Frontal cortex (tissue), 3 donors: ENCODE measurements at regions not wholly inside any gene's neighbourhood (a gene's known extent, or its start where the extent isn't known, plus 50 kb on each side); places are given as distances from the start of the nearest gene placed in this dataset.
A peak's percentile ranks its signal among the peaks of the same experiment; 100 is the strongest.
"Not testable (repeated sequence)": the region's sequence is repeated elsewhere in the genome, so short reads cannot be mapped to it uniquely, and the experiment has no call there.

Experiments
- DNase-seq, 2 donors: peaks; one replicate each; pipeline ENCODE4 v3.0.0; 2012; ENCODE audit warnings: low spot score in 2 of 2
- FAIRE-seq: peaks from 2 replicates; lab custom pipeline; 2012; peaks lifted over from hg19 to GRCh38; lab: Jason Lieb, UNC
- donor health status: control.
- donor health status: control.
- donor health status: control.

DNA sequence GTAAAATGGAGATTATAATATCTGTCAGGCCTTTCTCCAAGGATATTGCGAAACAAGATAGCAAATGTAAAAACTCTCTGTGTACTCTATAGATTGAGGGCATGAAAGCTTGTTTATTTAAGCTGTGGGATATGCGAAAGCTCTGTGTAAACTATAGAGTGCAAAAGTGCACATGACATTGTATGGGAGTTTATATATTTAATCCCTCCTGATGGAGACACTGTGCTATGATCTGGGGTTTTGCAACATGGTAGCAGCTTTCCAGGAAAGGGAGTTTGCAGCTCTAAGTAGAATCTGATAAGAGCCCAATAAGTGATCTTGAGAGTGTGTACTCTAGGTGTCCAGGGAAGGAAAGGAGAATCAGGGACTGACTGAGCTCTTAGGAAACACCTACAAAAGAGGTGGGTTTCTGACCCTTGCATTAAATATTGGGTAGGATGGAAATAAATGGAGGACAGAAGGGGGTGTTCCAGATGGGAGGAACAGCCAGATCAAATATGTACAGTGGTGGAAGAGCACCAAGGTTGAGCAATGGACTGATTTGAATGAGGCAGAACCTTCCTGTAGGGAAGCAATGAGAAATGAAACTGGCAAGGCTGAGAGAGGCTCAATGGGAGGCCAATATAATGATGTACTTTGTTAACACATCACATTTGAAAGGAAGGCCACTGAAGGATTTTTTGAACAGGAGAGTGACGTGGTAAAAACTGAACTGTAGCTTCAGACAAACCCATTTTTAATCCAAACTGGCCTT, 450.1 kb downstream of the GJA1 start:
- no peak for FAIRE-seq
- DNase-seq: no peak

DNA sequence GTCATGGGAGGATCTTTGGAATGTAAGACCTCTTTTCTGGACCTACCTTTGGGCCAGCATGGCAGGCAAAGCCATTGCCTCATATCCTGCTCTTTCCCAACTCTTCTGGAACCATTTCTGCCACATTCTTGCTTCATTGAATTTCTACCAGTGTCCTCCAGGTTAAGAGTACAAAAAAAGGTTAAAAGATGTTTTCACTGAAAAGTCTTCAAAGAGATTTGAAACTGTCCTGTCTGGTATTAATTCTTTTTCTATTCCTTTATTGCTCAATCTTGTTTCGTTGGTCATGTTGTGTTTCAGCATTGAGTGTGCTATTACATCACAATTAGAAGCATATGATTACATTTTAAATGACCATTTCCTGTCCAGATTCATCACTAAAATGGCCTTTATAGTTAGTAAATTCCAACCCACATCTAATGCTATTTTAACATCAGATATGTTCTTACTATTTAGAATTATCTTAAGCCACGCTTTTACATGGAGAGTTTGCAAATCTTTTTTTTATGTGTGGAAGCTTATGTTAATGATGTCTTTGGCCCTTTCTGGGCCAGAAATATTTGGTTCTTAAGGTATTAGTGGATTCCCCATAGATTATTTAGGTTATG, 450.9 kb downstream of the GJA1 start:
- FAIRE-seq (no peak), DNase-seq (no peak)

DNA sequence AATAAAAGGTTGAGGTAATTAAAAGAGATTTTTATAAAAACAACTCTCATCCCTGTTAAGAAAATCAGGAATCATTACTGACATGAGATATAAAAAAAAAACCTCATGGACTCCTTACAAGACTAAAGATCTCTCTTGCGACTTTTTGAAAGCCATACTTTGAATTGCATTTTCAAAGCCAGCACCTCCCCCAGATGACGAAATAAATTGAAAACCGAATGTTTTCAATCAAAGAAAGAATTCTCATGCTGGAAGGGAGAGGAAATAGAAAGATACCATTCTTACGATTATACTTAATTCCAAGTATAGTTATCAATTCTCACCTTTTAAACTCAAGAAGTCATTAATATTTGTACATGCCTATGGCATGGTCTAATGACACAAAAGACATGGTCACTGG, 452.3 kb downstream of the GJA1 start:
- FAIRE-seq (no peak), DNase-seq (no peak)

DNA sequence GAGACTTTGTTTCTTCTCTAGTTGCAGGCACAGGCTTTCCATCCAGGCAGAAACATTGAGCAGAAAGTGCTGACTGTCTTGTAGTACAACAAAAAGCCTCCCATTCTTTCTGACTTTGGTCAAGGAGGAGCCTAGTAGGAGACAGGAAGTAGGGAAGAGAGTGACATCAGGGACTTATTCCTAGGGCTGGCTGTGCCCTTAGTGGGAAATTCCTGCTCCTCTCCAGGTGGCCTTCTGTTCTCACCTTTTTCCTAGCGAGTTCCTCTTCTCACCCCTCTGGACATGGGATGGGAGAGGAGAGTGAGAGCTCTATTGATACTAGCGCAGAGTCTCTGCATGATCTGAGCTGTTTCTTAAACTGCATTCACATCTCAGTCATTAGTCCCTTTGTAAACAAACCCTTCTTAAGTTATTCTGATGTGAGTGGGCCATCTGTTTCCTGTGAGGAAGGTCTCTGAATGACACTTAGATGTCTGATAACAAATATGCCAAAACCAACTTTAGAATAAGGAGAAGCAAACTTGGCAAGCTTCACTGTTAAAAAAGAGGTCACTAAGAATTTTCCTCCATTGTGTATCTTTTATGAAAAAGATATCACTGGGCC, 455.0 kb downstream of the GJA1 start:
- DNase-seq: no peak
- no peak for FAIRE-seq

DNA sequence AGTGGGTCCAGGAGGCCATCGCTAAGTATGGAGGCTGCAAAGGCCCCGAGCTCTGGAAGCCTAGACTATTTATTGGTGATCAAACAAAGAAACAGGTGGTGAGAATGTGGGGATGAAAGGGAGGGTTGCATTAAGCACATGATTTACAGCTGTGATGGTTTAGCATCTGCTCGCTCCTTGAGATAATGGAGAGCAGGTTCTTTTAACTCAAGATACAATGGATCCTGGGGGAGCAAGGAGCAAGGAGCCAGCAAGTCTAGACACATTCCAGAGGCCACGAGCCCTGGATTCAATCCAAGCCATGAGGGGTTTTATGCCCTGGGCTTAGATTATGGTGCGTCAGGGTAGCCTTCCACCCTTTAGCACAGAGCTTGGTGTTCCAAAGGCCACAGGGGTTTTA, 460.3 kb downstream of the GJA1 start:
- not testable (repeated sequence) for FAIRE-seq, DNase-seq

DNA sequence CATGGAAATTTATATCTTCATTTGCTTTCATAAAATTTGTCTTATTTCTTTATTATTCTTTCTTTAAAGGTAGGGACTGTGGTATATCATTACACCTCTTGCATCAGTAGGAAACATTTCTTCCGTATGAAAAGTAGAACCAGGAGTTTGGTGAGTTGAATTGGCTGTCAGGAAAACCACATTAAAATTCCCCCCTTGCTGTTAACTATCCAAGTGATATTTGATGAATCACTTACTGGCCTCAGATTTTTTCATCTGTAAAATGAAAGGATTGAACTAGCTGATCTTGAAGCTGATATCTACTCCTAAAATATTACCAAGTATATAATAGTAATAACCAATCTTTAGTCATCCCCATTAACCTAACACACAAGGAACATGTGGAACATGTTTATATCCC, 460.9 kb downstream of the GJA1 start:
- FAIRE-seq (no peak), DNase-seq (no peak)

DNA sequence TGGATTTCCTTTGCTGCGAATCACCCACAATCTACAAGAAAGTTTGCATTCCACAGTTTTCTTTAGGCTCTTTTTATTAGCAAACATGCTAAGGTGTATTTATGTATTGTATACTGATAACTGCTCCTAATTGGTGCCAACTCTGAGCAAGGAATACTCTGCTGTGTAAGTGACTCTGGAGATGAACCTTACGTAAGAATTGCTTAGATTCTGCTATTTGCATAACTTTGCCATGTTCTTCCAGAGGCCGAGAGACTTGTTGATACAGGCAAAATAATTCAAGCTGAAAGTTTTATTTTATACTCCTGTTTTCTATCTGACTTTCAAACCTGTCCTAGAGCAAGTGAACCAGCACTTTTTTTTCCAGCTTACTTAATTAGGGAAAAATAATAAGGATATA, 461.3 kb downstream of the GJA1 start:
- FAIRE-seq: no peak
- DNase-seq: no peak

DNA sequence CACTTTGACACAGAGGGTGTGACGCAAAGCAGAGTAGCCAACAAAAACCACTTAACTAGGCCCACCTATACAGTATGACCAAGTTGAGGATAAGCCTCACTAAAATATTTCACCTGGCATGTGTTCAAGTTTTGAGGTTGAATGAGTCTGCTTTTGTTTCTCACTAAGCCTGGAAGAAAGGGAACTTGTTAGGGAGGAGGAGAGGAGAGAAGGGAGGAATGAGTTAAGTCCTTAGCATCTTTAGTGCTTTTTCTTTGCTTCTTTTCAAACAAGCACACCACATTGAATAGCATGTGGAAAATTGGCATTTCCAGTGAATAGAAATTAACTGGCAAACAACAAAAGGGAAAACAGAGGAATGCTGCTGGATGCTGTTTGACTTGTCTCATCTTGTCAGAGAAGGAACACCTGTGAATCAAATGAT, 461.9 kb downstream of the GJA1 start:
- no peak for FAIRE-seq
- no peak for DNase-seq

DNA sequence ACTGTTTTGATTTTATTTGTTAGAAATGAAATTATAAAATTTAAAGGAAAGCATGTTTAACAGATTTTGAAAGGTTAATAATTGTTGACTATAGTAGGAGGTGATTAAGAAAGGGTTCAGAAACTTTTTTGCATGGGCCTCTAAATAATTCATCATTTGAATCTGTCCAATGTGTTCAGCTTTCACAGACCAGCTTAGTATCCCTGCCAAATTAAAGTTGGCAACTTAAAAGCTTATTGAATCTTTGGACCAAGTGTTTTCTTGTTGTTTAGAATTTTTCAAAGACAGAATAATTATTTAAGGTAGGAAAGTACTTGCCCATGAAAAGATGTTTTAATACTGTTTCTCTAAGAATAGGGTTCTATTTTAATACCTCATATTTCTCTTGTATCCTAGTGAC, 466.0 kb downstream of the GJA1 start:
- DNase-seq (no peak), FAIRE-seq (no peak)

DNA sequence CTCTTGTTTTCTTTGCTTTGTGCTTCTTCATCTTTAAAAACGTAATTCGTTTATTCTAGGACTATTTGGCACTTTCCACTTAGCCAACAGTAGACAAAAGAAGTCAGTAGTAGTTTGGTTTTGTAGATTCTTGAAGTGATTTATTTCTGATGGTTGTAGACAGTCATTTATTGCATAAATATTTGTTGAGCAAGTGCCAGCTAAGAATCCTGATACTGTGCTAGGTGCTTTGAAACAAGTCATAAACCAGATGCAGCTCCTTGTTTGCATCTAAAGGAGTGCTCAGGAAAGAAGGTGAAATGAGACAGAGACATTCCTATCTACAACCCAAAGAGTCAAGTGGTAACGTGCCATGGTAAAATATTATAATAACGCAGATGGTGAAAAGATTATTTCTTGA, 469.1 kb downstream of the GJA1 start:
- FAIRE-seq: no peak
- no peak for DNase-seq

DNA sequence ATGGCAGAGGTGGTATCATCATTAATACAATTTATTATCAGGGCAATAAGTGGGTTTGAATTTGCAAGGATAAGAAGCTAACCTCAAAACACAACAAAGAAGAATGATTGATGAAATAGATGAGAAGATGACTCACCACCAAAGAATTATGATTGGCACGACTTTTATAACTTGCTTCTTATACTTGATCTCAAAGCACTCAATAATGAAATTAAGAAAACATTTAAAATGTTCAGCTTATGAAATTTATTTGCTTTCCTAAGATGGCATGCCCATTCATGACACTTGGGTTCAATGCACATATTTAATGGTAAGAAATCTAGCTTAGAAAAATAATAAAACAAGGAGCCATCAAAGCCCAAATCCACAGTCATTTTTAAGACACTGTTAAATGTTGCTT, 477.5 kb downstream of the GJA1 start:
- FAIRE-seq (no peak), DNase-seq (no peak)

DNA sequence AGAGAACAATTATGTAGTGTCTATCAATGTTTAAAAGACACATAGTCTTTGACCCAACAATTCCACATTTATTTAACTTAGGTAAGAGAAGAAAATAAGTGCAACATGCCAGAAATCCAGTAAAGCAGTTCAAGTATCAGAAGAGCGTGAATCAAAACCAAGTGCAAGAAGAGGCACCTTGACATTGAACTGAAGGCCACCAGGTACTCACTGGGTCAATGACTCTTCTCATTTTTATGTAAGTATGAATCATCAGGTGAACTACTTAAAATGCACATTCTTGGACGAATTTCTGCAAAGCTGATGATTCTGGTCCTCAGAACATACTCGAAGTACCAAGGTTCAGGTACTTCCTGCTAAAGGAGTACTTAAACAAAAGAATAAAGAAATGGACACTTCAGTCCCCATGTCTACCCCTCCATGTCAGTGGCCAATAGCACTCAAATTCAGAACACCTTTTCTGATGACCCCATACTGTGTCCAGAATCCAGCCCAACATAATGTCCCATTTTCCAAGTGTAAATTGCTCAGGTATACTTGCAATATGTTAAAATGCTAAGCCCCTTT, 481.9 kb downstream of the GJA1 start:
- no peak for FAIRE-seq
- no peak for DNase-seq

DNA sequence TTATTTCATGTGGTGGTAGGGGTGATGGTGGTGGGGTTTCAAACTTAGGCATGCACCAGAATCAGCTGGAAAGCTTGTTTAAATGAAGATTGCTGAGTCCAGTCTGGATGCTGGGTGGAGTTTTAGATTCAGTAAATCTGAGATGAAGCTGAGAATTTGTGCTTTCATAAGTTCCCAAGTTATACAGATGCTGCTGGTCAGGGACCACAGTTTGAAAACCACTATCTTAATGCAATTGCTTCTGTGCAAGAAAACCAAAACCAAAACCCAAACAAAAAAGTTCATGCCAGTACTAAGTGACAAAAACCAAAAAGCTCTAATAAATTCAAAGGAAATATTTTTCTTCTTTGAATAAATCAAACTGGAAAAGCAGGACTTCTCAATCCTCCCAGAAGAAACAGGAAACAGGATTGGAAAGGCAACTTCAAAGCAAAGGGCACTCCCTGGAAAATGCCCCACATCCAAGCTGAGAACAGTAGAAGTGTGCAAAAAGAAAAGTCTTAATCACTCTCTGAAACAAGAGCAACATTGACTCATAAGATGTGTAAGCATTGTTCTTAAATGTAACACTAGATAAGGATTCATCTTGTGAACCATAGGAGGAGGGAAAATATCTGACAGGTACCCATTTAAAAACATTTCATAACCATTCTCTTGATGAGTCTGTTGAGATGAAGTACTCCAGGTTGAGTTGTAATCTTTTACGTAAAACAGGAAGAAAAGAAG, 481.5 kb upstream of the HSF2 start:
- DNase-seq: no peak

DNA sequence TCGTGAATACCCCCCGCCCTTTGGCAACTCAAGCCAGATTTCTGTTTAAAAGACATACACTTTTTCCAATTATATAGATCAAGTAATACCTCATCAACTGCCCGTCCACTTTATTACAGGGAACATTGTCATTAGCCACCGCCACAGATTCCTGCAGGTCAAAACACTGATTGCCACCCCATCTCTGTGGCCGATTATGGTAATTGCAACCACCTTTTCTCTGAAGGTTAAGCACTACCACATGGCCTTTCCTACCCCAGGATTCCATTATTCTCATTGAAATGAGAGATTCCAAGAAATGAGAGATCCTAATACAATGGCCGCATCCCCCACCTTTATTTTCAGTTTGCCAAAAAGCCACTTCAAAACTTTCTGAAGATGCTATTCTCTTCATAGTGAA, 478.8 kb upstream of the HSF2 start:
- DNase-seq: no peak
- no peak for FAIRE-seq

More for the DNA sequence above, 481.5 kb upstream of the HSF2 start:
- no peak for FAIRE-seq

DNA sequence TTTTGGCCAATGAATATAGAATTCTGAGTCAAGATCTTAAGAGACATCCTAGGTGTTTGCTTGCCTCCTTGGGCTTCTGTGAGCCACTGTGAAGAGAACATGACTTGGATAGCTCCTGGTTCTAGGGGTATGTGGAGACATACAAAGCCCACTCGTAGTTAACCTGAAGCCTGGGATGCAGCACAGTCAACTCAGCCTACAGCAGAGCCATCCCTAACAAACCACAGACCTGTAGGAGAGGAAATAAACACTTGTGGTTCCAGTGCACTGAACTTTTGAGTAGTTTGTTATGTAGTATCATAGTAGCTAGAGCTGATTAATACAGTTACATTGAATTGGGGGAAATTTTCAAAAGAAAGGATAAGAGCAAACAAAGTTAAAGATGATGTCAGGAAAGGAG, 474.4 kb upstream of the HSF2 start:
- no peak for FAIRE-seq

DNA sequence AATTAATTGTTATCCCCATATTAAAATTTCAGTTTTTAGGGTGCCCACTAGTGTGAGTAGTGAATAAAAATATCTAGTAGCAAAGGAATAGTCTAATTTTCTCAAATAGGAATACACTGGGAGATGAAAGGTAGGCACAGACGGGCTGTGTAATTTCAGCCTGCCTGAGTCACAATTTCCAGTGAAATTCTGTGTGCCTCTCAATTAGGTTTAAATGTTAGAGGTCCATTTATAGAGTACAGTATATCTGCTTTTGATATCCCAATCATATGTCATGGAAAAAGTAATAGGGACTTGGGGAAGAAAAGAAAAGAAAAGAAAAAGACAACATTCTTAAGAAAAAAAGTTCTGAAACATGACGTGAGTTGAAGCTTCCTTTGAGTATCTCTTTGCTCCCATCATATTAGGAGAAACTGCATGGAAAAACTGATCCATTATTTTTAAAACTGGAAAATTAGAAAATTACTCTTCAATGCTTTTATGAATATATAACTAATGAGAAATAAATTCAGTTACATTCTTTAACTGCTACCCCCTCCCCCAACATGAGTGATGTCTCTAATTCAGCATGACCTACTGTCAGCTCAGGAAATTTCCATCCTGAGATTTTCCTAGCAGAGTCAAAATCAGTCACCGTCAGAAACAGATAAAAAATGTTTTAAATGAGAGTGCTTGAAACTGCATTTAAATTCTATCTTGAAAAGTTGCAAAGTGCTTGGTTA, 473.8 kb upstream of the HSF2 start:
- FAIRE-seq: no peak
- DNase-seq: no peak

More for the DNA sequence above, 474.4 kb upstream of the HSF2 start:
- no peak for DNase-seq

DNA sequence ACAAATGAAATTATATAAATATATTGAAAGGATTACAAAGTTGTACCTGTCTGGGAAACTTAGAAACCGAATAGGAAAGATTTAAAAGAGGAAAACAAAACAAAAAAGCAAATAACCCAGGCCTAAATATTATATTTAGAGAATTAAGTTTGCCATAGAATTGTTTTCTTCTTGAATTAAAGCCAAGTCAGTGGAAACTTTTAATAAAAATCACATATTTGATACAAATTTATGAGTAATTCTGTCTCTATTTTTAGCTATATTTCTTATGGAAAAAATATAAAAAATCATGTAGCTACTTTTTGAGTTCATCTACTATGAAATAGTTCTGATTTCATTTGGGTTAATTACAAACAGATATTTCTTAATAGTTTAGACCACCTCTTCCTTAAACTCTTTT, 470.2 kb upstream of the HSF2 start:
- no peak for DNase-seq
- FAIRE-seq: peak; percentile 8

DNA sequence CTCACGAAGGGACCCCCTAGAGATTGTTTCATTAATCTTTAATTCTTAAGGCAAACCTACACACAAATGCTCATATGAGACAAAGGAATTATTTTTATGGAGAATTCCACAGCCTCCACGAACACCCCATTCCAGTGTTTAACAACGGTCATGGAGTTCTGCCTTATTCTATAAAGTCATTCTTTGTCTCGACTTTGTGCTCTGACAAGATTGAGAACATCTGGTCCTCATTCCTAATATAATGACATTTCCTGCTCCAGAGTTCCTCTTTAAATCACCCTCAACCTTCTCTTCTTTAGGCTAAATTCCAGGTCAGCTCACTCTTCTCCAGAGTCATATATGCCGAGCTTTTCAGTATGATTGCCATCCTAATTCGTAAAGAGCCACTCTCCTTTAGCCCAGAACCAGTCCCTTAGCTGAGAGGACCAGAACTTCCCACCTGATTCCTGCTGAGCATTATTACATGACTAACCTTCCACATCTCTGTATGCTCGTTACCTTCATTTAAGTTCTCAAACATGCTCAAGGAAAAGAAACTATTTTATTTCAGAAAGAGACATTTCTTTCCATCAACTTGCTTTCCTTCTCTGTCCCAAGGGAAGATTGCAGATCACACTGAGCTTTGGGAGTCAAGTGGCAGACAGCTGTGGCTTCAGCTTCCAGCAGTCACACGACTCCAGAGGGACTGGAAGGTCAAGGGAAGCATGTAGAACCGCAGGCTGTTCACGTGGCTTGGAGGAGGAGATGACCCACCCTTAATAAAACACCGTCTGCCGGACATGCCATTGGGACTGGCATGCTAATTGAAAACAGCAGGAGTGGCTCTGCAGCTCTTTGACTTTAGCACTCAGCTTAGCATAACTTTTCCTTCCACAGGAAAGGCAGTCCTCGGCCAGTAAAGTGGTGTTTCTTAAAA, 467.1 kb upstream of the HSF2 start:
- DNase-seq: no peak
- FAIRE-seq: no peak

DNA sequence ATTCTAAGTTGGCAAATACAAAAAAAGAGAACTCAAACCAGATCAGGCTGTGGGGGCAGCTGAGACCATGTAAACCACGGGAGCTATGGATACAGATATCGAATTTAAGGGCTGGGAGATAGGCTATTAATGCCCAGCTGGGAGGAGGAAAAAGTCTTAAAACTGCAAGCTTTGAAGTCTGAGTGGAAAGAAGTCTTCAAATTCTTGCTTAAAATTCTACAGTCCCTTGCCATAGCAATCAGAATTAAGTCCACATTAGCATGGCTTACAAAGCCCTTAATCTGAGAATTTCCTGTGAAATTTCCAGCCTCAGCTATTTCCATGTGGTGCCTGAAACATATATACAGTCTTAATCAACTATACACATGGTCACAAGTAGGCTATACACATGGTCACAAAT, 465.0 kb upstream of the HSF2 start:
- FAIRE-seq (no peak), DNase-seq (no peak)
